Loucy (cell line): ENCODE measurements at regions not wholly inside any gene's neighbourhood (a gene's known extent, or its start where the extent isn't known, plus 50 kb on each side); places are given as distances from the start of the nearest gene placed in this dataset.

Experiments
- CTCF ChIP-seq: fragments of 200-600 bp; sonication (generic); conservative IDR thresholded peaks from 2 replicates; pipeline ENCODE4 v1.5.1; 2014; ENCODE audit warnings: mild to moderate bottlenecking, antibody characterized with exemption, low read length
- EZH2phosphoT487 ChIP-seq: fragments of 200-600 bp; IDR thresholded peaks from 2 replicates; pipeline ENCODE4 v1.6.1; 2018; ENCODE audit warnings: antibody characterized with exemption, mild to moderate bottlenecking, moderate library complexity, borderline replicate concordance

GRCh38 chr5:107781451-107781850, 110.7 kb upstream of the EFNA5 start:
- TF ChIP-seq CTCF, result no peak
- no peak for TF ChIP-seq EZH2phosphoT487
